IPS-20b (cell line): ENCODE measurements at regions not wholly inside any gene's neighbourhood (a gene's known extent, or its start where the extent isn't known, plus 50 kb on each side); places are given as distances from the start of the nearest gene placed in this dataset.

Experiments
- H3K27ac ChIP-seq: one replicate; pipeline ENCODE4 v1.5.1; 2013; ENCODE audit warnings: low read length
- H3K27me3 ChIP-seq: 2 replicates; pipeline ENCODE4 v1.6.1; 2013; ENCODE audit warnings: mild to moderate bottlenecking, low read length, inconsistent platforms; ENCODE audit not compliant: insufficient read depth
- H3K36me3 ChIP-seq: 2 replicates; pipeline ENCODE4 v1.6.1; 2013; ENCODE audit warnings: low read depth, mild to moderate bottlenecking, inconsistent platforms, low read length, moderate library complexity; ENCODE audit not compliant: insufficient read depth
- H3K4me1 ChIP-seq: 2 replicates; pipeline ENCODE4 v1.6.1; 2013; ENCODE audit warnings: mild to moderate bottlenecking, control low read depth, inconsistent platforms, low read length, moderate library complexity; ENCODE audit not compliant: insufficient read depth
- H3K4me3 ChIP-seq: 2 replicates; pipeline ENCODE4 v1.5.1; 2013; ENCODE audit warnings: mild to moderate bottlenecking, low read length, inconsistent platforms
- H3K9ac ChIP-seq: 2 replicates; pipeline ENCODE4 v1.6.1; 2013; ENCODE audit warnings: low read depth, mild to moderate bottlenecking, inconsistent platforms, low read length, moderate library complexity
- H3K9me3 ChIP-seq: 2 replicates; pipeline ENCODE4 v1.6.1; 2013; ENCODE audit warnings: mild to moderate bottlenecking, low read depth, low read length, inconsistent platforms; ENCODE audit not compliant: insufficient read depth

- Histone ChIP-seq H3K9ac (no peak overlapping the region), H3K9me3 (no peaks in the 10 kb centered on the region), H3K4me3 (no peak overlapping the region), H3K27ac (no peak overlapping the region), H3K27me3 (no peaks in the 10 kb centered on the region), H3K4me1 (no peaks in the 10 kb centered on the region), H3K36me3 (no peaks in the 10 kb centered on the region)
Observed at GRCh38 chr11:29125606-29126005, 891.2 kb downstream of the KCNA4 start.

GRCh38 chr11:29124470-29124869, 892.4 kb downstream of the KCNA4 start:
- Histone ChIP-seq H3K9ac (no peak overlapping the region), H3K9me3 (no peaks in the 10 kb centered on the region), H3K4me3 (no peak overlapping the region), H3K4me1 (no peaks in the 10 kb centered on the region), H3K27ac (no peak overlapping the region), H3K36me3 (no peaks in the 10 kb centered on the region), H3K27me3 (no peaks in the 10 kb centered on the region)

GRCh38 chr11:29119707-29120618, 896.9 kb downstream of the KCNA4 start:
- H3K4me3 ChIP-seq = no peak overlapping the region
- no peak overlapping the region for H3K9ac ChIP-seq
- H3K36me3 ChIP-seq = no peaks in the 10 kb centered on the region
- no peaks in the 10 kb centered on the region for H3K9me3 ChIP-seq
- H3K4me1 ChIP-seq = no peaks in the 10 kb centered on the region
- H3K27me3 ChIP-seq = no peaks in the 10 kb centered on the region
- H3K27ac ChIP-seq = no peak overlapping the region

- Histone ChIP-seq H3K27ac (no peak overlapping the region), H3K4me3 (no peak overlapping the region), H3K36me3 (no peaks in the 10 kb centered on the region), H3K4me1 (no peaks in the 10 kb centered on the region), H3K9ac (no peak overlapping the region), H3K27me3 (no peaks in the 10 kb centered on the region), H3K9me3 (no peaks in the 10 kb centered on the region)
Observed at GRCh38 chr11:29119116-29119515, 897.7 kb downstream of the KCNA4 start.

- Histone ChIP-seq H3K27ac (no peak overlapping the region), H3K9me3 (peaks cover 4% of the 10 kb centered on the region; the same call in 1 of the 2 replicates), H3K36me3 (no peaks in the 10 kb centered on the region), H3K27me3 (no peaks in the 10 kb centered on the region), H3K4me1 (no peaks in the 10 kb centered on the region), H3K9ac (no peak overlapping the region), H3K4me3 (no peak overlapping the region)
Observed at GRCh38 chr11:29100967-29101366, 915.9 kb downstream of the KCNA4 start.

GRCh38 chr11:29095821-29096220, 921.0 kb downstream of the KCNA4 start:
- Histone ChIP-seq H3K4me1 (no peaks in the 10 kb centered on the region; the same call in 1 of the 2 replicates), H3K9ac (no peak overlapping the region), H3K27ac (no peak overlapping the region), H3K4me3 (no peak overlapping the region), H3K27me3 (no peaks in the 10 kb centered on the region), H3K9me3 (no peaks in the 10 kb centered on the region), H3K36me3 (no peaks in the 10 kb centered on the region)

- no peaks in the 10 kb centered on the region for H3K9me3 ChIP-seq
Observed at GRCh38 chr11:29093416-29094120, 923.3 kb downstream of the KCNA4 start.

GRCh38 chr11:29087200-29087812, 929.5 kb downstream of the KCNA4 start:
- Histone ChIP-seq H3K4me1 (no peaks in the 10 kb centered on the region), H3K9me3 (no peaks in the 10 kb centered on the region), H3K36me3 (no peaks in the 10 kb centered on the region), H3K4me3 (no peak overlapping the region), H3K27me3 (no peaks in the 10 kb centered on the region), H3K27ac (no peak overlapping the region), H3K9ac (no peak overlapping the region)

More at GRCh38 chr11:29093416-29094120, 923.3 kb downstream of the KCNA4 start:
- H3K36me3 ChIP-seq = no peaks in the 10 kb centered on the region
- no peaks in the 10 kb centered on the region; the same call in 1 of the 2 replicates for H3K4me1 ChIP-seq
- H3K27ac ChIP-seq = no peak overlapping the region
- no peaks in the 10 kb centered on the region for H3K27me3 ChIP-seq
- no peak overlapping the region for H3K9ac ChIP-seq
- H3K4me3 ChIP-seq = no peak overlapping the region

GRCh38 chr11:29075726-29076125, 941.1 kb downstream of the KCNA4 start:
- Histone ChIP-seq H3K27me3 (no peaks in the 10 kb centered on the region), H3K36me3 (no peaks in the 10 kb centered on the region), H3K4me3 (no peak overlapping the region), H3K9ac (no peak overlapping the region), H3K9me3 (peaks cover 6% of the 10 kb centered on the region), H3K27ac (no peak overlapping the region), H3K4me1 (no peaks in the 10 kb centered on the region)

- Histone ChIP-seq H3K27ac (no peak overlapping the region), H3K27me3 (no peaks in the 10 kb centered on the region), H3K9ac (no peak overlapping the region), H3K4me1 (no peaks in the 10 kb centered on the region), H3K4me3 (no peak overlapping the region), H3K36me3 (no peaks in the 10 kb centered on the region), H3K9me3 (no peaks in the 10 kb centered on the region)
Observed at GRCh38 chr11:29063630-29064361, 953.0 kb downstream of the KCNA4 start.

- Histone ChIP-seq H3K9ac (no peak overlapping the region), H3K36me3 (no peaks in the 10 kb centered on the region), H3K27me3 (no peaks in the 10 kb centered on the region), H3K9me3 (peaks cover 10% of the 10 kb centered on the region), H3K27ac (no peak overlapping the region), H3K4me3 (no peak overlapping the region), H3K4me1 (no peaks in the 10 kb centered on the region)
Observed at GRCh38 chr11:29061452-29061851, 953.3 kb downstream of the METTL15 start.
